Activated B cell treated with CpG ODN at 0.5 μM for 24 hours (primary cell): ENCODE measurements at regions not wholly inside any gene's neighbourhood (a gene's known extent, or its start where the extent isn't known, plus 50 kb on each side); places are given as distances from the start of the nearest gene placed in this dataset.

Source experiments
- ATAC-seq: fragments of 200-7000 bp; cut with Tn5 transposase; one replicate; pipeline ENCODE4 v1.10.0; 2021; ENCODE audit warnings: low read depth, mild to moderate bottlenecking, moderate library complexity
- CTCF ChIA-PET: fragments of 350-600 bp; sonication (Branson Sonifier 250); formaldehyde crosslinking; loops from one replicate; lab custom pipeline; 2021; ENCODE audit warnings: antibody characterized with exemption; lab: Charles Lee
- POLR2A ChIA-PET: fragments of 350-600 bp; sonication (Branson Sonifier 250); formaldehyde crosslinking; loops from one replicate; lab custom pipeline; 2021; ENCODE audit warnings: antibody characterized with exemption; lab: Charles Lee
- DNase-seq: peaks from one replicate; pipeline ENCODE4 v3.0.0; 2022
- H3K27ac Mint-ChIP-seq: one replicate; pipeline ENCODE4 v1.8.0; 2020; ENCODE audit warnings: mixed read lengths
- H3K27me3 Mint-ChIP-seq: one replicate; pipeline ENCODE4 v1.8.0; 2021; ENCODE audit warnings: mixed read lengths
- H3K36me3 Mint-ChIP-seq: one replicate; pipeline ENCODE4 v1.8.0; 2021; ENCODE audit warnings: low read depth, mixed read lengths
- H3K4me1 Mint-ChIP-seq: one replicate; pipeline ENCODE4 v1.8.0; 2021; ENCODE audit warnings: mixed read lengths
- H3K4me3 Mint-ChIP-seq: one replicate; pipeline ENCODE4 v1.8.0; 2020; ENCODE audit warnings: mild to moderate bottlenecking, mixed read lengths
- H3K9me3 Mint-ChIP-seq: one replicate; pipeline ENCODE4 v1.8.0; 2020; ENCODE audit warnings: mixed read lengths
- CTCF ChIP-seq: fragments of 200-600 bp; IDR thresholded peaks from one replicate; pipeline ENCODE4 v1.8.0; 2022; ENCODE audit warnings: antibody characterized with exemption, mild to moderate bottlenecking
- intact Hi-C: fragments of 100-400 bp; cut with micrococcal nuclease; formaldehyde crosslinking; loops from one replicate; pipeline ENCODE4 v1.15.1; 2024

- H3K9me3 Mint-ChIP-seq, result no peaks in the 10 kb centered on the region
- TF ChIP-seq CTCF, result no peak
- no peaks in the 10 kb centered on the region for H3K27me3 Mint-ChIP-seq
- ChIA-PET CTCF (no interaction called here), POLR2A (no interaction called here)
- intact Hi-C loops, result no loop called here
- H3K4me1 Mint-ChIP-seq, result no peaks in the 10 kb centered on the region
- H3K36me3 Mint-ChIP-seq, result no peaks in the 10 kb centered on the region
- H3K4me3 Mint-ChIP-seq, result no peak overlapping the region
- DNase-seq, result no peak
- H3K27ac Mint-ChIP-seq, result no peak overlapping the region
- no peak for ATAC-seq
Observed at GRCh38 chr10:118216571-118217170, 125.5 kb downstream of the FAM204A start.

- H3K27me3 Mint-ChIP-seq, result no peaks in the 10 kb centered on the region
- DNase-seq (no peak), ATAC-seq (no peak)
- H3K4me3 Mint-ChIP-seq, result no peak overlapping the region
- intact Hi-C loops, result no loop called here
- H3K36me3 Mint-ChIP-seq, result no peaks in the 10 kb centered on the region
- TF ChIP-seq CTCF, result no peak
- CTCF ChIA-PET, result no interaction called here
- no peaks in the 10 kb centered on the region for H3K4me1 Mint-ChIP-seq
- POLR2A ChIA-PET, result no interaction called here
- H3K9me3 Mint-ChIP-seq, result no peaks in the 10 kb centered on the region
- no peak overlapping the region for H3K27ac Mint-ChIP-seq
Observed at GRCh38 chr10:118216020-118216419, 126.1 kb downstream of the FAM204A start.

GRCh38 chr10:118214776-118215175 is 127.3 kb downstream of the FAM204A start:
- ChIA-PET CTCF (no interaction called here), POLR2A (no interaction called here)
- H3K4me1 Mint-ChIP-seq, result no peaks in the 10 kb centered on the region
- no peak for TF ChIP-seq CTCF
- intact Hi-C loops, result no loop called here
- no peaks in the 10 kb centered on the region for H3K9me3 Mint-ChIP-seq
- H3K36me3 Mint-ChIP-seq, result no peaks in the 10 kb centered on the region
- H3K27ac Mint-ChIP-seq, result no peak overlapping the region
- DNase-seq (no peak), ATAC-seq (no peak)
- H3K4me3 Mint-ChIP-seq, result no peak overlapping the region
- peaks cover 2% of the 10 kb centered on the region for H3K27me3 Mint-ChIP-seq

- ATAC-seq (no peak), DNase-seq (no peak)
- H3K27me3 Mint-ChIP-seq, result peaks cover 2% of the 10 kb centered on the region
- intact Hi-C loops, result no loop called here
- no peak overlapping the region for H3K27ac Mint-ChIP-seq
- H3K36me3 Mint-ChIP-seq, result no peaks in the 10 kb centered on the region
- ChIA-PET CTCF (no interaction called here), POLR2A (no interaction called here)
- no peaks in the 10 kb centered on the region for H3K9me3 Mint-ChIP-seq
- TF ChIP-seq CTCF, result no peak
- H3K4me1 Mint-ChIP-seq, result no peaks in the 10 kb centered on the region
- no peak overlapping the region for H3K4me3 Mint-ChIP-seq
Observed at GRCh38 chr10:118213436-118213835, 128.7 kb downstream of the FAM204A start.

GRCh38 chr10:118210276-118210675 is 131.8 kb downstream of the FAM204A start:
- DNase-seq, result no peak
- POLR2A ChIA-PET, result no interaction called here
- no peak overlapping the region for H3K4me3 Mint-ChIP-seq
- intact Hi-C loops, result no loop called here
- TF ChIP-seq CTCF, result no peak
- H3K27ac Mint-ChIP-seq, result no peak overlapping the region
- CTCF ChIA-PET, result no interaction called here
- peaks cover 4% of the 10 kb centered on the region for H3K27me3 Mint-ChIP-seq
- H3K9me3 Mint-ChIP-seq, result no peaks in the 10 kb centered on the region
- H3K4me1 Mint-ChIP-seq, result no peaks in the 10 kb centered on the region
- no peaks in the 10 kb centered on the region for H3K36me3 Mint-ChIP-seq
- no peak for ATAC-seq
